IMR-90 (cell line): ENCODE measurements at regions not wholly inside any gene's neighbourhood (a gene's known extent, or its start where the extent isn't known, plus 50 kb on each side); places are given as distances from the start of the nearest gene placed in this dataset.

Experiments used
- ATAC-seq: fragments of 200-7000 bp; cut with Tn5 transposase; 2 replicates; pipeline ENCODE4 v1.9.1; 2020; ENCODE audit warnings: low read depth, mild to moderate bottlenecking, moderate library complexity
- BruUV-seq: library from RNA; stranded (reverse); fragments of 400-500 nt; replicated peaks from 2 replicates; lab custom pipeline; 2021; lab: Mats Ljungman, UMichigan
- CTCF ChIA-PET: fragments of 300-600 bp; formaldehyde crosslinking; extraction: SDS; loops from one replicate; lab custom pipeline; 2021; ENCODE audit warnings: antibody characterized with exemption; lab: Yijun Ruan, JAX
- POLR2A ChIA-PET: fragments of 300-600 bp; sonication (Branson Sonifier 250); formaldehyde crosslinking; loops from one replicate; lab custom pipeline; 2022; ENCODE audit warnings: antibody characterized with exemption; ENCODE audit not compliant: unreplicated experiment; lab: Charles Lee
- DNase-seq: peaks from one replicate; pipeline ENCODE4 v3.0.0; 2013
- H2AFZ ChIP-seq: replicated peaks from 2 replicates; pipeline ENCODE3; 2013; ENCODE audit warnings: low read length, mild to moderate bottlenecking; ENCODE audit not compliant: poor library complexity
- H2AK5ac ChIP-seq: 2 replicates; pipeline ENCODE4 v1.6.1; 2013; ENCODE audit warnings: low read depth, low read length, inconsistent platforms
- H2AK9ac ChIP-seq: replicated peaks from 2 replicates; pipeline ENCODE3; 2013; ENCODE audit warnings: mild to moderate bottlenecking, low read depth, low read length, moderate library complexity; ENCODE audit not compliant: poor library complexity
- H2BK120ac ChIP-seq: 2 replicates; pipeline ENCODE4 v1.6.1; 2013; ENCODE audit warnings: low read depth, low read length, inconsistent platforms
- H2BK15ac ChIP-seq: 3 replicates; pipeline ENCODE4 v1.6.1; 2013; ENCODE audit warnings: low read depth, low read length, inconsistent platforms
- H2BK20ac ChIP-seq: 2 replicates; pipeline ENCODE4 v1.6.1; 2013; ENCODE audit warnings: low read depth, mild to moderate bottlenecking, inconsistent platforms, low read length, moderate library complexity
- H2BK5ac ChIP-seq: 2 replicates; pipeline ENCODE4 v1.6.1; 2013; ENCODE audit warnings: mild to moderate bottlenecking, low read depth, low read length, inconsistent platforms; ENCODE audit not compliant: poor library complexity, severe bottlenecking
- H3K14ac ChIP-seq: replicated peaks from 2 replicates; pipeline ENCODE4 v1.6.1; 2013; ENCODE audit warnings: low read depth, low read length, inconsistent platforms
- H3K18ac ChIP-seq: 2 replicates; pipeline ENCODE4 v1.6.1; 2013; ENCODE audit warnings: low read depth, low read length, control low read depth
- H3K23ac ChIP-seq: 2 replicates; pipeline ENCODE4 v1.6.1; 2013; ENCODE audit warnings: low read depth, low read length, inconsistent platforms
- H3K27ac ChIP-seq: 2 replicates; pipeline ENCODE4 v1.5.1; 2013; ENCODE audit warnings: mild to moderate bottlenecking, control low read depth, low read length; ENCODE audit not compliant: insufficient read depth
- H3K27me3 ChIP-seq: 2 replicates; pipeline ENCODE4 v1.6.1; 2013; ENCODE audit warnings: low read length; ENCODE audit not compliant: control insufficient read depth, insufficient read depth
- H3K36me3 ChIP-seq: 2 replicates; pipeline ENCODE4 v1.6.1; 2013; ENCODE audit warnings: low read length, mixed read lengths; ENCODE audit not compliant: control insufficient read depth, insufficient read depth
- H3K4ac ChIP-seq: 2 replicates; pipeline ENCODE4 v1.6.1; 2013; ENCODE audit warnings: low read depth, low read length, inconsistent platforms
- H3K4me1 ChIP-seq: 2 replicates; pipeline ENCODE4 v1.6.1; 2013; ENCODE audit warnings: low read length, mixed read lengths; ENCODE audit not compliant: control insufficient read depth, insufficient read depth
- H3K4me2 ChIP-seq: 2 replicates; pipeline ENCODE4 v1.6.1; 2013; ENCODE audit warnings: low read depth, mild to moderate bottlenecking, control low read depth, low read length, moderate library complexity
- H3K4me3 ChIP-seq: 2 replicates; pipeline ENCODE4 v1.5.1; 2013; ENCODE audit warnings: low read depth, mild to moderate bottlenecking, control low read depth, low read length, moderate library complexity; ENCODE audit not compliant: insufficient read depth
- H3K56ac ChIP-seq: 2 replicates; pipeline ENCODE4 v1.6.1; 2013; ENCODE audit warnings: low read length, inconsistent platforms; ENCODE audit not compliant: insufficient read depth; ENCODE audit errors: extremely low read depth
- H3K79me1 ChIP-seq, 2 experiments: 2 replicates each; pipeline ENCODE4 v1.6.1; 2013; ENCODE audit warnings: low read length in 2 of 2, inconsistent platforms in 1 of 2, low read depth in 1 of 2
- H3K9ac ChIP-seq: 2 replicates; pipeline ENCODE4 v1.6.1; 2013; ENCODE audit warnings: low read depth, low read length, control low read depth
- H3K9me1 ChIP-seq: 2 replicates; pipeline ENCODE4 v1.6.1; 2013; ENCODE audit warnings: low read length, inconsistent platforms; ENCODE audit not compliant: insufficient read depth
- H3K9me3 ChIP-seq: 2 replicates; pipeline ENCODE4 v1.6.1; 2013; ENCODE audit warnings: low read length; ENCODE audit not compliant: control insufficient read depth, insufficient read depth
- H4K20me1 ChIP-seq: 2 replicates; pipeline ENCODE4 v1.6.1; 2013; ENCODE audit warnings: low read length, inconsistent platforms; ENCODE audit not compliant: insufficient read depth
- H4K5ac ChIP-seq: 2 replicates; pipeline ENCODE4 v1.6.1; 2013; ENCODE audit warnings: mild to moderate bottlenecking, low read depth, low read length, control low read depth
- H4K8ac ChIP-seq, 2 experiments: 2 replicates each; pipeline ENCODE4 v1.6.1; 2013; ENCODE audit warnings: low read depth in 2 of 2, low read length in 2 of 2, control low read depth in 1 of 2, inconsistent platforms in 1 of 2
- H4K91ac ChIP-seq: 2 replicates; pipeline ENCODE4 v1.6.1; 2013; ENCODE audit warnings: low read depth, low read length, inconsistent platforms; ENCODE audit not compliant: insufficient read depth
- CTCF ChIP-seq: conservative IDR thresholded peaks from 2 replicates; pipeline ENCODE4 v1.5.1; 2012; ENCODE audit warnings: mild to moderate bottlenecking, low read depth, low read length, improper control_type of control experiment
- MAFK ChIP-seq: IDR thresholded peaks from 2 replicates; pipeline ENCODE4 v1.6.1; 2012; ENCODE audit warnings: low read depth, low read length, improper control_type of control experiment
- POLR2A ChIP-seq: IDR thresholded peaks from 2 replicates; pipeline ENCODE4 v1.6.1; 2012; ENCODE audit warnings: mild to moderate bottlenecking, low read depth, low read length
- RCOR1 ChIP-seq: IDR thresholded peaks from 2 replicates; pipeline ENCODE4 v1.6.1; 2012; ENCODE audit warnings: mild to moderate bottlenecking, low read length, improper control_type of control experiment; ENCODE audit not compliant: insufficient replicate concordance
- RFX5 ChIP-seq: IDR thresholded peaks from 2 replicates; pipeline ENCODE4 v1.8.0; 2012; ENCODE audit warnings: low read depth, mild to moderate bottlenecking, low read length, moderate library complexity
- WGBS, 2 experiments: methylation state at CpG; one replicate each; pipeline versions ENCODE4 v1.1.5 to v1.1.7; 2013; ENCODE audit warnings: missing lambda C conversion rate in 2 of 2; ENCODE audit not compliant: insufficient read length in 1 of 2; ENCODE audit errors: extremely low coverage in 2 of 2; 5-methylcytosine and 5-hydroxymethylcytosine counted together
- dilution Hi-C: fragments of 300-500 bp; cut with HindIII; formaldehyde crosslinking; loops from one replicate; pipeline ENCODE4 v1.14.3; 2018; ENCODE audit warnings: low sequenced_read_pairs; ENCODE audit not compliant: unreplicated experiment
- in situ Hi-C: fragments of 300-500 bp; cut with MboI; formaldehyde crosslinking; loops from 3 replicates; pipeline ENCODE4 v1.14.3; 2019; ENCODE audit warnings: low sequenced_read_pairs, inconsistent platforms, mixed read lengths
- intact Hi-C: fragments of 100-400 bp; cut with micrococcal nuclease; formaldehyde crosslinking; loops from 2 replicates; pipeline ENCODE4 v1.10.0; 2022

DNA sequence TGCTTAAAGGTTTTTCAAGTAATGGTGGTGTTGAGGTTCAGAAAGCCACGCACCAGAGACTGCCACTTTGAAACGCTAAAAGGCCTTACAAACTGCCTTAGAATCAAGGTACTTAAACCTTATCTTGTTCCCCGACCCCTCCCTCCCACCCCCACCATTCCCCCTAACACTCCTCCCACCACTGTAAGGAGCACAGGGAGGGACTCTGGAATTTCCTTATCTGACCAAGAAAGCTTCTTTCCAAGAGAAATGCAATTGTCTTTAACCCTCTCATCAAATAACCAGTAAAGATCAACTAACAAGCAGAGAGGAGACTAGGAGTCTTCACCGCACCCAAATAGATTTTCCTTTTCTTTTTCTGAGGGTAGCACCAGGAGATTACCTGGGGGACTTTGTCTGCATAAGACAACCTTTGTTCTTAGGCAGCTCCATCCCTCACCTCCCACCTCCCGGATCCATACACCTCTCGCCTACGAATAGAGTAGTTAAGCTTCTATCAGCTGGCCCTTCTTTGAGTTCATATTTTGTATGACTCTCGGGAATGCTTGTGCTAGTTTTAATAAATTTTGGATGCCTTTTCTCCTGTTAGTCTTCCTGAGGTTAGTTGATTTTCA is 137.7 kb upstream of the ADGRL2 start:
- Histone ChIP-seq H2BK20ac (no peak overlapping the region), H2BK120ac (no peak overlapping the region), H3K79me1 (no peaks in the 10 kb centered on the region), H3K9ac (no peak overlapping the region), H4K5ac (no peak overlapping the region), H3K4ac (no peak overlapping the region), H3K56ac (no peak overlapping the region), H3K9me3 (no peaks in the 10 kb centered on the region), H3K4me3 (no peak overlapping the region), H4K20me1 (no peaks in the 10 kb centered on the region), H3K23ac (no peak overlapping the region), H3K27ac (no peak overlapping the region), H3K4me2 (no peak overlapping the region), H2BK5ac (no peak overlapping the region), H3K27me3 (no peaks in the 10 kb centered on the region), H3K9me1 (no peaks in the 10 kb centered on the region), H3K4me1 (no peaks in the 10 kb centered on the region), H4K8ac (no peak overlapping the region), H2BK15ac (no peak overlapping the region), H4K91ac (no peak overlapping the region), H3K18ac (no peak overlapping the region), H2AK5ac (no peak overlapping the region), H3K36me3 (no peaks in the 10 kb centered on the region), H3K14ac (no peak overlapping the region), H2AFZ (no peak overlapping the region), H2AK9ac (no peak overlapping the region)
- TF ChIP-seq RCOR1: no peak
- TF ChIP-seq CTCF: no peak
- no peak for TF ChIP-seq POLR2A
- TF ChIP-seq RFX5: no peak
- no peak for TF ChIP-seq MAFK
- 94% methylated on average over 3 of the region's 8 CpGs; no CpG with 5 or more reads in 1 of the 2 experiments for WGBS, 2 experiments
- DNase-seq: no peak
- in situ Hi-C loops (no loop called here), dilution Hi-C loops (no loop called here), intact Hi-C loops (no loop called here)
- ATAC-seq: no peak
- no TSS peak for BruUV-seq
- ChIA-PET POLR2A (no interaction called here), CTCF (no interaction called here)
